HepG2 (cell line): ENCODE measurements at regions not wholly inside any gene's neighbourhood (a gene's known extent, or its start where the extent isn't known, plus 50 kb on each side); places are given as distances from the start of the nearest gene placed in this dataset.
A peak's percentile ranks its signal among the peaks of the same experiment; 100 is the strongest.
"Not testable (repeated sequence)": the region's sequence is repeated elsewhere in the genome, so short reads cannot be mapped to it uniquely, and the experiment has no call there.

Experiments used
- ARID4A ChIP-seq: sonication (generic); formaldehyde crosslinking; IDR thresholded peaks from 2 replicates; pipeline ENCODE4 v1.5.0; 2020; ENCODE audit warnings: mild to moderate bottlenecking, missing genetic modification reagents, borderline replicate concordance
- CCDC6 ChIP-seq: sonication (generic); formaldehyde crosslinking; IDR thresholded peaks from 2 replicates; pipeline ENCODE4 v1.8.1; 2022; ENCODE audit warnings: mild to moderate bottlenecking, missing genetic modification reagents, moderate library complexity
- GABPA ChIP-seq, 2 experiments: IDR thresholded peaks; 2 replicates each; pipeline ENCODE4 v1.6.1; 2011 to 2016; ENCODE audit warnings: low read depth in 2 of 2, low read length in 1 of 2, missing biosample characterization in 1 of 2, missing genetic modification characterization in 1 of 2
- NFYC ChIP-seq: IDR thresholded peaks from 2 replicates; pipeline ENCODE4 v1.6.1; 2016; ENCODE audit warnings: missing genetic modification reagents, missing compliant biosample characterization
- RFXANK ChIP-seq: IDR thresholded peaks from 2 replicates; pipeline ENCODE4 v1.6.1; 2016
- SP1 ChIP-seq, 2 experiments: fragments of 450-650 bp in 1 of 2; sonication (generic) in 1 of 2; formaldehyde crosslinking in 1 of 2; IDR thresholded peaks; 2 replicates each; pipeline versions ENCODE4 v1.4.0 to v1.6.1; 2016 to 2020; ENCODE audit warnings: missing genetic modification reagents in 1 of 2
- SP2 ChIP-seq: sonication (generic); formaldehyde crosslinking; IDR thresholded peaks from 2 replicates; pipeline ENCODE4 v1.5.1; 2020; ENCODE audit warnings: mild to moderate bottlenecking, missing genetic modification reagents
- SP5 ChIP-seq: IDR thresholded peaks from 2 replicates; pipeline ENCODE4 v1.6.1; 2016; ENCODE audit warnings: low read depth, borderline replicate concordance
- ZBTB26 ChIP-seq: IDR thresholded peaks from 2 replicates; pipeline ENCODE4 v1.6.1; 2016; ENCODE audit warnings: missing compliant biosample characterization, missing genetic modification reagents, borderline replicate concordance
- ZNF574 ChIP-seq: sonication (generic); formaldehyde crosslinking; IDR thresholded peaks from 2 replicates; pipeline ENCODE4 v1.4.0; 2020; ENCODE audit warnings: missing genetic modification reagents

GRCh38 chr3:125915792-125916375 lies 53.1 kb upstream of the ROPN1B start (continued):
- TF ChIP-seq ARID4A (CRISPR knock-in tag) (0 out of 2 replicates have a peak, but pooled peaks have one; percentile 11), NFYC (CRISPR knock-in tag) (peak; percentile 48; the same call in 1 of the 2 replicates), RFXANK (peak; percentile 98), ZBTB26 (CRISPR knock-in tag) (0 out of 2 replicates have a peak, but pooled peaks have one; percentile 0), GABPA (CRISPR knock-in tag; IDR thresholded peaks at IDR 0.05; ENCODE audit: low read depth) (0 out of 2 replicates have a peak, but pooled peaks have one; percentile 21), CCDC6 (CRISPR knock-in tag) (0 out of 2 replicates have a peak, but pooled peaks have one; percentile 15), SP2 (CRISPR knock-in tag) (peak; percentile 71), SP1 (CRISPR knock-in tag; IDR thresholded peaks at IDR 0.05) (peak; percentile 56), ZNF574 (CRISPR knock-in tag) (0 out of 2 replicates have a peak, but pooled peaks have one; percentile 20), SP5 (CRISPR knock-in tag) (peak; percentile 7; the same call in 1 of the 2 replicates)
- not testable (repeated sequence) for TF ChIP-seq GABPA (IDR thresholded peaks at IDR 0.05; ENCODE audit: low read depth, low read length); SP1 (IDR thresholded peaks at IDR 0.05)
- TF ChIP-seq, all 625 proteins: peak for 24; not testable (repeated sequence) for 601
